ENCODE measurements at regions not wholly inside any gene's neighbourhood (a gene's known extent, or its start where the extent isn't known, plus 50 kb on each side); places are given as distances from the start of the nearest gene placed in this dataset.

DNA sequence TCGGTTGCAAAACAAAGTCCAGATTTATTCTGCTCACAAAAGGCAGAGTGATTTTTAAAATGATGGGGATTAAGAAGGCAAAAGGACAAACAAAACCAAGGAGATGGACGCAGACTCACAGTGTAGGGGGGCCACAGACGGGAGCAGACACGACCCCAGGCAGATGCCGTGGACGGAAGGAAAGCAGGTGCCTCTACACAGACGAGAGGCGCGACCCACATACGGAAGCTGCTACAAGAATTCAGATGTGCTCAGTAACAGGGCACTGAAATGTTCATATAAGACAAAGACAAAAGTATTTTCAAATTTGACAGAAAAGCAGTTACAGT, 148.9 kb downstream of the BRD1 start:
- Histone ChIP-seq H3K4me2 (ENCODE audit: low read depth, low read length) (no peak overlapping the region), H3K9me3 (ENCODE audit: low read length) (no peaks in the 10 kb centered on the region), H3K4me1 (ENCODE audit: insufficient read depth, low read length) (no peaks in the 10 kb centered on the region), H4K20me1 (ENCODE audit: insufficient read depth, low read length) (no peaks in the 10 kb centered on the region), H3K79me2 (ENCODE audit: insufficient read depth, low read length) (no peaks in the 10 kb centered on the region), H3K9ac (ENCODE audit: insufficient read depth, low read depth, low read length) (no peak overlapping the region), H2AFZ (ENCODE audit: low read length) (no peak overlapping the region), H3K27ac (ENCODE audit: extremely low read length, insufficient read depth, low read length) (no peak overlapping the region), H3K36me3 (replicated peaks in 1 of 2; ENCODE audit: control insufficient read depth in 1 of 2, insufficient read depth in 2 of 2, low read length in 2 of 2) (no peaks in the 10 kb centered on the region), H3K4me3 (replicated peaks in 1 of 3; ENCODE audit: insufficient read depth in 1 of 3, low read depth in 2 of 3, low read length in 3 of 3) (no peak overlapping the region), H3K27me3 (ENCODE audit: control insufficient read depth in 1 of 2, insufficient read depth in 2 of 2, low read length in 2 of 2) (peaks cover 5 to 50% of the 10 kb centered on the region in 2 experiments)
- ChIA-PET CTCF (ENCODE audit: low intra/inter-chr PET ratio, low total read pairs) (no interaction called here), POLR2A (no interaction called here)
- no peak for DNase-seq (ENCODE audit: low spot score)
- BruUV-seq (replicated peaks), result no TSS peak
- no peak for ATAC-seq
- 44% methylated on average over 10 of the region's 10 CpGs for WGBS (ENCODE audit: low lambda C conversion rate)
- no peak for TF ChIP-seq ZNF251 (CRISPR knock-in tag; IDR thresholded peaks at IDR 0.05)
- no peak for TF ChIP-seq ZC3H4 (CRISPR knock-in tag; IDR thresholded peaks at IDR 0.05; ENCODE audit: borderline replicate concordance)
- no peak for TF ChIP-seq FOXO4 (CRISPR knock-in tag; conservative IDR thresholded peaks at IDR 0.05)
- no peak for TF ChIP-seq CSRNP1 (CRISPR knock-in tag; IDR thresholded peaks at IDR 0.05)
- TF ChIP-seq ZSCAN31 (CRISPR knock-in tag; IDR thresholded peaks at IDR 0.05; ENCODE audit: low read depth), result no peak
- TF ChIP-seq BRD4 (CRISPR knock-in tag; IDR thresholded peaks at IDR 0.05), result no peak
- TF ChIP-seq ZNF564 (CRISPR knock-in tag; IDR thresholded peaks at IDR 0.05), result no peak
- TF ChIP-seq RERE (CRISPR knock-in tag; IDR thresholded peaks at IDR 0.05; ENCODE audit: low read depth), result no peak
- no peak for FAIRE-seq
- intact Hi-C loops (cut with micrococcal nuclease; ENCODE audit: unreplicated experiment), result no loop called here
- in situ Hi-C loops (cut with HindIII; ENCODE audit: extremely low pct_ligation_motif_present, low pct_unique_long_range_greater_than_20kb), result no loop called here

Data from HepG2 (cell line).